GM23248 (cell line): ENCODE measurements at regions not wholly inside any gene's neighbourhood (a gene's known extent, or its start where the extent isn't known, plus 50 kb on each side); places are given as distances from the start of the nearest gene placed in this dataset.

Experiments
- EZH2 ChIP-seq: fragments of 200-600 bp; sonication (generic); IDR thresholded peaks from 2 replicates; pipeline ENCODE4 v1.6.1; 2018; ENCODE audit warnings: antibody characterized with exemption, mild to moderate bottlenecking; ENCODE audit not compliant: insufficient read depth, poor library complexity, severe bottlenecking
- EZH2phosphoT487 ChIP-seq: fragments of 200-600 bp; sonication (generic); IDR thresholded peaks from 2 replicates; pipeline ENCODE4 v1.6.1; 2018; ENCODE audit warnings: antibody characterized with exemption, moderate library complexity, mild to moderate bottlenecking, low read depth; ENCODE audit not compliant: insufficient read depth

GRCh38 chr4:9608300-9608699, 164.1 kb downstream of the DEFB131A start:
- TF ChIP-seq EZH2 (no peak), EZH2phosphoT487 (no peak)
